ENCODE measurements at regions not wholly inside any gene's neighbourhood (a gene's known extent, or its start where the extent isn't known, plus 50 kb on each side); places are given as distances from the start of the nearest gene placed in this dataset.

- Histone ChIP-seq H3K9me3 (ENCODE audit: insufficient read depth, low read length) (no peaks in the 10 kb centered on the region), H3K9ac (ENCODE audit: low read length) (no peak overlapping the region), H3K36me3 (ENCODE audit: low read length) (no peaks in the 10 kb centered on the region), H4K20me1 (ENCODE audit: low read depth, low read length) (no peaks in the 10 kb centered on the region), H2AFZ (ENCODE audit: low read depth, low read length, severe bottlenecking) (no peak overlapping the region), H3F3A (ENCODE audit: insufficient read depth) (no peaks in the 10 kb centered on the region), H3K4me3 (ENCODE audit: insufficient read depth, low read length, poor library complexity, severe bottlenecking) (no peak overlapping the region), H3K27ac (ENCODE audit: low read depth, low read length) (no peak overlapping the region), H3K4me2 (ENCODE audit: low read depth, low read length, poor library complexity, severe bottlenecking) (no peak overlapping the region), H3K9me2 (replicated peaks; ENCODE audit: insufficient read depth, low read length) (no peaks in the 10 kb centered on the region; the same call in 1 of the 2 replicates), H3K27me3 (ENCODE audit: low read length) (no peaks in the 10 kb centered on the region), H3K79me2 (ENCODE audit: insufficient read depth, low read length) (no peaks in the 10 kb centered on the region)
- TF ChIP-seq CTCF (IDR thresholded peaks at IDR 0.05; ENCODE audit: insufficient read depth, low read length, poor library complexity, severe bottlenecking): no peak
- no peak for TF ChIP-seq EZH2phosphoT487 (conservative IDR thresholded peaks at IDR 0.05; ENCODE audit: low read length)
Measured at GRCh38 chr4:19727141-19727540, 524.6 kb upstream of the SLIT2 start.

DNA sequence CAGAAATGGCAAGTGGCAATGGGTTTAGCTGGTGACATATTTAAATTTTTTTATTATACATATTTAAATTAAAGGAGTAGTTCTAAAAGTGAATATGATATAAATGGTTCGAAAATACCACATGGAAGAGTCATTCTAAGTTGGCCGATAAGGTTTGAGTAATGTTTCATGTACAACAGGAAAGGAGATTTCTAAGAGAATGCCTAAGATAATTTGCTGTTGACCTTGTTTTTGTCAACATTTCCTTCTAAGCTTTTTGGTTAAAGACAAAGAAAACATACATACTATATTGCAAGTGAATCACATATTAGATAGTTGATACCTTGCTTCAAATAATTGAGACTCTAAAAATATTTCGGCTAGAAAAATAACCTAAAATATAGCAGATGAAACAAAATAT lies 526.6 kb upstream of the SLIT2 start:
- H3K9ac ChIP-seq (ENCODE audit: low read length): no peak overlapping the region
- H3K27ac ChIP-seq (ENCODE audit: low read depth, low read length): no peak overlapping the region
- no peaks in the 10 kb centered on the region for H3K79me2 ChIP-seq (ENCODE audit: insufficient read depth, low read length)
- TF ChIP-seq EZH2phosphoT487 (conservative IDR thresholded peaks at IDR 0.05; ENCODE audit: low read length) (no peak), CTCF (IDR thresholded peaks at IDR 0.05; ENCODE audit: insufficient read depth, low read length, poor library complexity, severe bottlenecking) (no peak)
- H3K9me3 ChIP-seq (ENCODE audit: insufficient read depth, low read length): no peaks in the 10 kb centered on the region
- H2AFZ ChIP-seq (ENCODE audit: low read depth, low read length, severe bottlenecking): no peak overlapping the region
- no peaks in the 10 kb centered on the region for H3F3A ChIP-seq (ENCODE audit: insufficient read depth)
- H4K20me1 ChIP-seq (ENCODE audit: low read depth, low read length): no peaks in the 10 kb centered on the region
- H3K4me2 ChIP-seq (ENCODE audit: low read depth, low read length, poor library complexity, severe bottlenecking): no peak overlapping the region
- no peaks in the 10 kb centered on the region; the same call in 1 of the 2 replicates for H3K9me2 ChIP-seq (replicated peaks; ENCODE audit: insufficient read depth, low read length)
- no peaks in the 10 kb centered on the region for H3K27me3 ChIP-seq (ENCODE audit: low read length)
- no peak overlapping the region for H3K4me3 ChIP-seq (ENCODE audit: insufficient read depth, low read length, poor library complexity, severe bottlenecking)
- H3K36me3 ChIP-seq (ENCODE audit: low read length): no peaks in the 10 kb centered on the region

DNA sequence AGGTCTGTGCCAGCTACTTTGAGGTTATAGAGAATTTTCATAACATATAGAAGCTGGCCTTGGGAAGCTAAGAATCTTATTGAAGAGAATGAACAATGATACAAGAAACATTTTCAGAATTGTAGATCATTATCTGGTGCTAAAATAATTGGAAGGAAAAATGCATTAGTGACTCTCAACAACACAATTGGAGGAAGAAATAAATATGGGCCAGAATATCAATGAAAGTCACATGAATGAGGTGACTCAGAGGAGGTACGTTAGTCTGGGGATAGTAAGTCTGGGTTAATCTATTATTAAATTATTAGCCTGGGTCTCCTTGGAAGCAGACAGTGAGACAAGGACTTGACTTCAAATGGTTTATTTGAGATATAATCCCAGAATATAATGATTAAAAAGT lies 529.3 kb upstream of the SLIT2 start:
- H3K36me3 ChIP-seq (ENCODE audit: low read length): no peaks in the 10 kb centered on the region
- H3K27ac ChIP-seq (ENCODE audit: low read depth, low read length): no peak overlapping the region
- H2AFZ ChIP-seq (ENCODE audit: low read depth, low read length, severe bottlenecking): no peak overlapping the region
- TF ChIP-seq CTCF (IDR thresholded peaks at IDR 0.05; ENCODE audit: insufficient read depth, low read length, poor library complexity, severe bottlenecking) (no peak), EZH2phosphoT487 (conservative IDR thresholded peaks at IDR 0.05; ENCODE audit: low read length) (no peak)
- no peaks in the 10 kb centered on the region for H3K79me2 ChIP-seq (ENCODE audit: insufficient read depth, low read length)
- no peaks in the 10 kb centered on the region for H3K9me2 ChIP-seq (replicated peaks; ENCODE audit: insufficient read depth, low read length)
- H3K9me3 ChIP-seq (ENCODE audit: insufficient read depth, low read length): no peaks in the 10 kb centered on the region
- H3F3A ChIP-seq (ENCODE audit: insufficient read depth): no peaks in the 10 kb centered on the region
- H3K4me3 ChIP-seq (ENCODE audit: insufficient read depth, low read length, poor library complexity, severe bottlenecking): no peak overlapping the region
- H3K9ac ChIP-seq (ENCODE audit: low read length): no peak overlapping the region
- H3K4me2 ChIP-seq (ENCODE audit: low read depth, low read length, poor library complexity, severe bottlenecking): no peak overlapping the region
- H4K20me1 ChIP-seq (ENCODE audit: low read depth, low read length): no peaks in the 10 kb centered on the region
- no peaks in the 10 kb centered on the region for H3K27me3 ChIP-seq (ENCODE audit: low read length)

Measured in SU-DHL-6 (cell line).